ENCODE measurements at regions not wholly inside any gene's neighbourhood (a gene's known extent, or its start where the extent isn't known, plus 50 kb on each side); places are given as distances from the start of the nearest gene placed in this dataset.

DNA sequence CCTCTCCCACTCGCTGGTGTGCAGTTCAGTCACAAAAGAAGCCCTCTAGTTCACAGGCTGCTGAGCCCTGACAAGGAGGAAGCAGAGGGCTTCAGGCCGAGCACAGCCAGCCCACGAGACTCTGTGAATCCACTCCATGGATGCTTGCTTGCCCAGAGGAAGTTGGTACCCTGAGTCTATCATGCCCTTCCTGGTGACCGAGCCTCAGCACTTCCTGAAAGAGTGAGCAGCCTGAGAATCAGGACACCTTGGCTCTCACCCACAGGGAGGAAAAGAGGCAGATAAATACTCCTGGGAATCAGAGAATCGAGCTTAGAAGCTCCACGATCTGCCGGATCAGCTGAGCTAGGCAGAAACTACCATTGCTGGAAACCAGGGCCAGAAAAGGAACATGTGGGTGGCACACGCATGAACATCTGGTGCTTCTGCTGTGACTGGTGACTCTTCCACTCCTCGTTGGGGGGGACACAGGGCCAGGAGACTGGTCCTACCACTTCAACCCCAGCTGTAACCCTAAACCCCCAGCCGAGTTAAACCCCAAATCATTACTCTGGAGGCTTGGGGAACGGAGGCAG is 376.3 kb upstream of the CAMK1G start:
- no peak for DNase-seq

DNA sequence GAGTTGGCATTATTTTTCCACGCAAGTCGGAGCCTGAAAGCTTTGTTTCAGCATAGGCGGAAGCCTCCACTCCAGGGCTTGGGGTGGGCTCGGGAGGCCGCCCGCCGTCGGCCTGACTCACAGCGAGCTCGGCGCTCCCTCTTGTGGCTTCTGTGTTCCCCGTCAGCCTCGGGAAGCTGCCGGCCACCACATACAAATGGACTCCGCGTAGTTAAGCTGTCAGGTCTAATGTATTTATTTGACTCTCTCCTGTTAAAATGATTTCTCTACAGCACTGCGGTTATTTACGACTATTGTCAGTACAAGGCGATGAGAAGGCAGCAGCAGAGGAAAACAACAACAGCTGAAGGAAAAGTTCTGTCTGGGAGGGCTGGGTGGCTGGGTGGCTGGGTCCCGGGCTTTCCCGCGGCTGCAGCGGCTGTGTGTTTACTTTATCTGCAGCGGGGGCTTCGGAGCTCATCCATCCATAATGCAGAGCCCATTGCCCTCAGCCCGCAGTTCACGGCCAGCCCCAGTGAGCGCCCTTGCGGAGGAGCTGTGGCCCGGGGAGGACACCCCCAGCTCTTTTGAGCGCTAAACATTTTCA is 375.7 kb upstream of the CAMK1G start:
- DNase-seq, result no peak

DNA sequence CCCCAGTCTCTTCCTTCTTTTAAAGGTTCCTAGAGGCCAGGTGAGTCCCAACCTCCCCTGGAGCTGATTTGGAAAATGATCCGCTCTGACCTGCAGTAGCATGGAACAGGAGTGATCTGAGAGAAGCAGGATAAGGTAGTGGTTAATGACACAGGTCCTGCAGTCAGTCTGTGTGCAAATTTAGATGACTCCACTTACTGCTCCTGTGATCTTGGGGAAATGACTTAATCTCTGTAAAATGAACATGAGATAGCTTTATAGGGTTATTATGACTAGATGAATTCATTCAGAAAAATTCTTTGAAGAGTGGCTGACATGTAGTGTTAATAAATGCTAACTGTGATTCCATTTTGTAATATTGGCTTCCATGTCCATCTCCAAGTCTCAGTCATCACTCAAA is 374.9 kb upstream of the CAMK1G start:
- no peak for DNase-seq

DNA sequence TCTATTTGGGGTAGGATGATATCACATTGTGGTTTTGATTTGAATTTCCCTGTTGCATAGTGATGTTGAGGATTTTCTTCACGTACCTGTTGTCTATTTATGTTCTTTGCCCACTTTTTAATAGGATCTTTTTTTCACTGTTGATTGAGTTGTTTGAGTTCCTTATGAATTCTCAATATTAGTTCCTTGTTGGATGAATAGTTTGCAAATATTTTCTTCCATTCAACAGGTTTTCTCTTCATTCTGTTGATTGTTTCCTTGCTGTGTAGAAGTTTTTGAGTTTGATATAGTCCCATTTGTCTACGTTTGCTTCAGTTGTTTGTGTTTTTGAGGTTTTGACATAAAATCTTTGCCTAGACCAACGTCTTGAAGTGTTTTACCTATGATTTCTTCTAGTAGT is 369.5 kb upstream of the CAMK1G start:
- no peak for DNase-seq

DNA sequence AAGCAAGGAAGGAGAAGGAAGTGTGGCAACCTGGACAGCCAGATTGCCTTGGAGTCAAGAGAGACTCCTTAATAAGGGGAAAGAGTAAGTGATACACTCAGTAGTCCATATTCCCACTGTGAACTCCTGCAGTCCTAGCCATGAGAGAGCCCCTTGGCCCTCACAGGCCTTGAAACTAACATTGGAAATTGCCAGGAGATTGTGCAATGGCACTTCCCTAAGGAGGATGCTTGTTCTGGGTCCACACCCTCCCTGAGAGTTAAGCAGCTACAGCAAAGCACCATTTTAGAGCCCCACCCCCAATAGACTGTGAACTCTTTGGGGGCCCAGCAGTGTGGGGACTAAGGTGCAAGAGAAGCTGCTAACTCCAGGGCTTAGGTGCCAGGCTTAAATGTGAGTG is 367.7 kb upstream of the CAMK1G start:
- DNase-seq, result no peak

DNA sequence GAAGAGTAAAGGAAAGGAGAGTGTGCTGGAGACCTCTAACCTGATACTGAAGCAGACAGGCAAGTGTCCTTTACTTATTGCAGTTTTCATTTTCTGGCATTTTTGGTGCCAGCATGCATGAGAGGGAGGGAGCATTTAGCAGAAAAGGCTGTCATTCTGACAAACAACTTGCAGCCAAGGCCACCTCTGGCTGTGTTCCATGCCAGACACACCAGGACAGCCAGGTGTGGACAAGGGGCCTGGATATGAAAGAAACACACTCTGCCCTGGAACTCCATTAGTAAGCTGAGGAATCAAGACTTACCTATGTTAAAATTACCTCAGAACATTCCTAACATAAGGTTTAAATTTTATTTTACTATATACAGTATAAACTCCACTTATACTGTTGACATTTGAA is 365.4 kb upstream of the CAMK1G start:
- DNase-seq, result no peak

DNA sequence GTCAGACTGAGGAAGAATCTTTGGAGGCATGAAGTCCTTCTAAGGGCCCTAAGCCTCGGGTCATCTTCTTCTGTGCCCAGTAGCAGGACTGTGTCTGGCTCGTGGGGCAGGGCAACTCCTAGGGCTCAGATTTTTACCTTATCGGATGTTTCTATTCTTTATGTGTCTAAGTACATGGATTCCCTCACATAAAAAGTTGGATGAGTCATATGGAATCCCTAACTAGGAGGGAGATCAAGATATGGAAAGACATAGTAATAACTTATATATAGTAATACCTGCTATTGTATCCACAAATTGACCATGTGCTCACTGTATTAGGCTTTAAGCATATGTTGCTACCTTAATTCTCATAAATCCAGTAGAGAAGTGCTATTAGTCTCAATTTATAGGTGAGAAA is 364.5 kb upstream of the CAMK1G start:
- no peak for DNase-seq

DNA sequence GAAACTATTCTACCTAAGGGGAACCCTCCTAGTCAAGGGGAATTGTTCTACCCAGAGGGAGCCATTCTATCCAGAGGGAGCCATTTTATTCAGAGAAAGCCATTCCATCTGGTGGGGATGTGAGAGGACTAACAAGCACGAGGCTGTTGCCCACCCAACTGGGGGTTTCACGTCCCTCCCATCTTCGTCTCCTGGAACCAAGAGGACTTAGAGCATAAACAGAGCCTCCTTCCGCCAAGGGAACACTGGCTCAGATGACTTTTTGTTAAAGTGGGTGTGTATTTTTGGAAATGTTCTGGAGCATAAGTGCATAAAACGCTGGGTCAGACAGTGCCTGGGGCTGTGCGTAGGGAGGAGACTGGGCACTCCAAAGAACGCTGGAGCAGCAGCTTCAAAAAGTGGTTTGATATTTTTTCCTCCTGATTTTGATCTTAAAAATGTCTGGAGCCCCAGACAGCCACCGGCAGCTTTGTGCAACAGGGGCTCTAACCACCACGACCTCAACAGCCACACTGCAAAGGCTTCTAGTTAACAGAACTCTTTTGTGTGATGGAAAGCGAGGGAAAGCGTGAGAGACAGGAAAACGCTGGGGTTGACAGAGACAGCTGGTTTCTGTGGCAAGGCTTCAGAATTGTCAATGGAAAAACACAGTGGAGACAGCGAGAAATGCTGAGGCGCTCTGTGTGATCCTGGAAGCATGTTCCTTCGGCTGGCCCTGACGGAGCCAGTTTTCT is 363.6 kb upstream of the CAMK1G start:
- no peak for DNase-seq

DNA sequence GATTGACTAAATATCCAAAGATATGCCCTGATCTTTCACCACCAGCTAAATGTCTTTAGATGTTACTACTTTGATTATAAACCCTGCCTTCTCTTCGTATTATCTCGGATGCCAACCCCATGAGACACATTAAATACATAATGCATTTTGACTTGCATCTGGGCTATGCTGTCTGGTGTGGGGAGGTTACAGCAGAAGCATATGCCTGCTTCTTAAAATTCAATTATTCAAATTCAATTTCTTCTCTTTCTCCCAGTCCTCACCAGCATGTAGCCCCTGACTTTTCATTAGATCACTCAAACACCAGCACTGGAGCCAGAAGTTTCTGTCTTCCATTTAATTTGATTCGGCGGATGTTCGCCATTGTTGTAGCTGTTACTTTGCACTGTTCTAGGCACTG is 360.7 kb upstream of the CAMK1G start:
- no peak for DNase-seq

DNA sequence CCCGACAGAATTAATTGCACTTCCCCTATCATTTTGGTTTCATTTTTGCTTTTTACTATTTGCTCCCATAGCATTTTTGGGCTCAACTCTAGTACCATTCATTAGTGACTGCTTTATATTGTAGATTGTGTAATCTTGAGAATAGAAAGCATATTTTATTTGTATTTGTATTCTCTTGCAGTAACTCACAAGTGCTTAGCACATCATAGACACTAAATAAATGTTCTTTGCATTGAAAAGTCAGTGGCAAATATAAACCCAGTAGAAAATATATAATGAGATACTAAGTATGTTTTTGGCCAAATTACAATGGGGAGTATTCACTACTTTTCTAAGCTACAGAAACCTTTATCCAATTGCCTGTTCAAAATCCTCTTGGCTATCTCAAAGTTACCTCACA is 359.7 kb upstream of the CAMK1G start:
- no peak for DNase-seq

DNA sequence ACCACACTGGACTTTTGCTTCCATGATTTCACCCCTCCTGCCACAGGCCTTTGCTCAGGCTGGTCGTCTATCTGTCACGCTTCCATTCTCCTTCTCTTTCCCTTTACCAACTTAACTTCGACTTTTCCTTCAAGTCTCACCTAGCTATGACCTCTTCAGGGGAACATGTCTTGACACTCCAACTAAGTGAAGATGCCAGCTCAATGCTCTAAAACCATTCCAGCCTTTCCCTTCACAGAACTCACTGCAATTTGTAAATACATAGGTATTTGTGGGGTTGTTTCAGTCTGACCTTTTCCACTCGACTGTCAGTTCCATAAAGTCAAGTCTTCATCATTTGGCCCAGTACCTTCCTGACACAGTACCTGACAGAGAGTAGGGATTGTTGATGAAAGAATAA is 358.6 kb upstream of the CAMK1G start:
- no peak for DNase-seq

DNA sequence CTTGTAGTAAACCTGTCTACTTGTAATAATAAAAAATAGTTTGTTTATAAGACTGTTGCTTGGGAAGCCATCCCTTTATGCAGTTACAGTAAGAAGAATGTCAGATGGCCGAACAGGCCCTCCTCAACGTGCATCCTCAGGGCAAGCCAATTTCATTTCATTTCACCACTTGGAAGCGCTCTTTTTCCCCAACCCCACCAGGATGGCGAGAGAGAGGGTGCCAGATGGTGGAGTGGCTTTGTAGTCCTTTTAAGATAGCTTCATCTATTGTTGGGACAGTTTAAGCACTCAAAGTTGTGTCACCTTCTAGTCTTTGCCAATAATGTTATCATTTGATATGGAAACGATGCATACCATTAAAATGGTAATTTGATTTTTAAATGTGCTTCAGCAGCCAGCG is 356.3 kb upstream of the CAMK1G start:
- no peak for DNase-seq

DNA sequence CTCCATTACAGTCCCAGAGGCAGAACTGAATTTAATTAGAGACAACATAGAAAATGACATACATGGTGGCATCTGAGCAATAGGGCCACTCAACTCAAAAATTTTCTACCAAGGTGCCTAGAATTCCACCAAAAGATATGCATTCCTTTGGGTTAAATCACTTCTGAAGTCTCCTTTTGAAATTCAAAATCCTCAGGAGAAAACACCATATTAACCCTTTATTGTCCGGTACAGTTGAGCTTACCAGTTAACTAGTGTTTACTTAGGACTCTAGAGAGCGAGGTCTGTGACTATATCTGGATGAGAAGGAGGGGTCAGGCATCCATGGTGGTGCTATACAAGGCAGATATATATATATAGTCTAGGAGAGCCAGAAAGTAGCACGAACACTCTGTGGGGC is 355.6 kb upstream of the CAMK1G start:
- no peak for DNase-seq

DNA sequence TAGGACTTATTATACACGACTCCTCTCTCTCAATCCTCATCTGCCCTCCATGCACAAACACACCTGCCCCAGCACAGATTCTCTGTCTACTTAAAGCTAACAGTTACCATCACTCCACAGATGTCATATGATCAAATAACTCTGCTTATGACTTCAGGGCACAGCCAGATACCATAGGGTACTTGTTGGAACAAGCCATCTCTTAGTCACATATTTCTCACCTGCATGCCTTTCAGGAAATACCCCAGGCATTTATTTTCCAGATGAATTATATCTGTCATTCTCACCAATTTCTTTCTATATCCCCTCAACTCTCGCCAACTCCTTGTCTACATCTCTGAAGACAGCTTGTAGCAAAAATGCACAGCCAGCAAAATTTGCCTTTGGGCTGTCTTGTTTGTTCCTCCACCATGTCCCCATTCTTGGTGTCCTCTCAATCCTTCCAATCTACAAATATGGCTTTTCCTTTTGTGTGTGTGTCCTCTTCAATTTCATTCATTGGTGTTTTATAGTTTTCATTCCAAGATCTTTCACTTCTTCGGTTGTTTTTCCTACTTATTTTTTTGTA is 353.9 kb upstream of the CAMK1G start:
- no peak for DNase-seq

DNA sequence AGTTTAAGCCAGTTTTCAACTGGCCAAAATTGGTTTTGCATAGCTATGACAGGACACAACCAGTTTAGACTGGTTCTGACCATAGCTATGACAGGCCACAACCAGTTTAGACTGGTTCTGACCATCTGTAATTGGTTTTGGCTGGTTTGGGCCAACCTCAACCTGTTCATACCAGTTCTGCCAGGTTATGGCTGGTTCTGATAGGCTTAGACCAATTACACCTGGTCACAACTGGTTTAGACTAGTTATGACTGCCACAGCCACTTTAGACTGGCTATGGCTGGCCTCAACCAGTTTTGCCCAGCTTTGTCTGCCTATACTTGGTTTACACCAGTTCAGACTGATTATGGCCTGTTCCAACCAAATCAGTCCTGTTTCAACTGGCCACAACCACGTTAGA is 353.2 kb upstream of the CAMK1G start:
- DNase-seq, result no peak

DNA sequence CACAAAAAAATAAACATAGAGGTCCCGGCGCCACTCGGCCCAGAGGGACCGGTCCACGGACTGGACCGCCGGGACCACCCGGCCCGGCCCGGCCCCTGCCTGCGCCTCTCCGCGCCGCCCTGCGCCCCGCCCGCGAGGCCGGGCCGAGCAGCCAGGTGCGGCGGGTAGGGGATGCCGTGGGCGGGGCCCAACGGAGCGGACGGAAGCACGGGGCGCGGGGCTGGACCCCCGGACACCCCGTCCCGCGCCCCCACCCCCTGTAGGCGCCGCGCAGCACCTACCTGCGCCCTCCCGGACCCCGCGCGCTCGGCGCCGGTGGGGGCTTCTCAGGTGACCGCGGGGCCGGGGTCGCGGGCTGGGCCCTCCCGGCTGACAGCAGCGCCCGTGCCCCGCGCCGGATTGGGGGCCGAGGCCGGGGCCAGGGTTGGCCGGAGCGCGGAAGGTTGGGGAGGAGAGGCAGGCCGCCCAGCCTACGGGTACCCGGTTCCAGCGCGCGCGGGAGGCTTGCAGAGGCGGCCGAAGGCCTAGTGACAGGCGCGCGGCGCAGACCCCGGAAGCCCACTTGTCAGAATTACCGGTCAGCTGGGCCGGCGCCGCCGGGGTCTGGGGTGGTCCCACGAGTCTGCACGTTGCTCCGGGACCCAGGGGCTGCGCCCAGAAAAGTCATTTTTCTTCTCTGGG is 351.9 kb upstream of the CAMK1G start:
- no peak for DNase-seq

DNA sequence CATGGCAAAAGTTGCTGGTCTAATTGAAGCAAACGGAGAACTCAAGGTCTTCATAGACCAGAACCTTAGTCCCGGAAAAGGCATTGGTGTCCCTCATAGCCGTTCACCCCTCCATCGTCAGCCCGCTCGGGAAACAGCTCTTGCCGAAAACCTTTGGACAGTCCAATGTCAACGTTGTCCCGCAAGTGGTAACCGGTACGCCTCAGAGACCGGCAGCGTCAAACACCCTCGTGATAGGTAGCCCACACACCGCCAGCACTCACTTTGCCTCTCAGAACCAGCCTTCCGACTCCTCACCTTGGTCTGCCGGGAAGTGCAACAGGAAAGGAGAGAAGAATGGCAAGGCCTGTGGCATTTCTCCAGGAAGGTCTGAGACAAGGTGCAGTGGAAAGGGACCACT is 351.3 kb upstream of the CAMK1G start:
- no peak for DNase-seq

DNA sequence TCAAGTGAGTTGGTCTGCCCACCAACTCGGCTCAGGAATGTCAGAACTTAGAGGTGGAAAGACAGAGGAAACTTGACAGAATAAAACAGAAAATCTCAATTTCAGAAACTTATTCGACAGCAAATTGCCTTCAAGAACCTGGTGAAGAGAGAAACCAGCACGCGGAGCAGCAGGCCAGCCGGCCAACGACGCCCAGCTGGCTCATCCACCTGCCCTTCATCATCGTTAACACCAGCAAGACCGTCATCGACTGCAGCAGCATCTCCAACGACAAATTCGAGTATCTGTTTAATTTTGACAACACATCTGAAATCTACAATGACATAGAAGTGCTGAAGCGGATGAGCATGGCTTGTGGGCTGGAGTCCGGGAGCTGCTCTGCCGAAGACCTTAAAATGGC is 350.8 kb upstream of the CAMK1G start:
- no peak for DNase-seq

DNA sequence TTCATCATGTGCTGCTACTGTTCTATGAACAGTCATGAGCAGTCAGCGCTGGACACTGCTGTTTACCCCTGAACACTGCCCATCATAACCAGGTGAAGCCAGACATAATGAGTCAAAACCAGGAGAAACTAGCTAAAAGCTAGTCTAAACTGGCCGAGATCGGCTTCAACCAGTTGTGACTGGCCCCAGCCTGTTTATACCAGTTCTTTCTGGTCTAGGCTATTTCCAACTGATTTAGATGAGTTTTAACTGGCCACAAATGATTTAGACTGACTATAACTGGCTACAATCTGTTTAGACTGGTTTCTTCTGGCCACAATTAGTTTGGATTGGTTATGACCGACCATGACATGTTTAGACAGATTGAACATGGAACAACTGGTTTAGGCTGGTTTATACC is 348.3 kb upstream of the CAMK1G start:
- DNase-seq, result no peak

DNA sequence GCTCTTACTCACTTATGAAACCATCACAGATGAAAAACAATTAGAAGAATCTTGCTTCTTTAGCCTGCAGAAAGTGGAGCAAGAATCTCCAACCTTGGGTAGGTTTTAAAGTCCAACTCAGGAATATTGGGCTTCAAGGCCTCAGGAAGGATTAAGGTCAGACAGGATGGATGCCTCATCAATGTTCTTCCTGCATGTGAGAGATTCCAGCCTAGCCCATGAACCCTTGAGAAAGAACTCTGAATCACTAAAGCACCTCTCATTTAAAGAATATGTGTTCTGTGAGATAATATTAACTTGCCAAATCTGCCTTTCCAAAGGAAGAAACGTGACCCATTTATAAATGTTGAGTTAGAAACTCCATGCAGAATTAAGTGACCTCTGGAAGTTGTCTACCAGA is 345.2 kb upstream of the CAMK1G start:
- no peak for DNase-seq

DNA sequence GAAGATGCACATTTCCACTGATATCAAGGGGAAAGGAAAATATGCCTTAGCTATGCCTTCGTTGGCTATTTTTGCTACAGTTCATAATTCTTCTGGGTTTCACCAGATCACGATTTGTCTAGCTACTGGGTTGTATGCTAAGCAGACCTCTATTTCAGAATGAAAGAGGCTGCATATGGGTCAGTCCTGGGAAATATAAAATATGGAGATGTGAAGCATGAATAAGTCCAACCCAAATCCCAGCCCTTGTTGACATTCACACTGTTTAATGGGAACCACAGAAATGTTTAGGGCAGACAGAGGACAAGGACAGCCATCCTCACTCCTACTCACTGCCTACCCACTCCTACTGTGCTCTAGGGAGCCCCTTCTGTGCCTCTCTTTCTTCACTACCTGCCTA is 343.2 kb upstream of the CAMK1G start:
- DNase-seq, result no peak

DNA sequence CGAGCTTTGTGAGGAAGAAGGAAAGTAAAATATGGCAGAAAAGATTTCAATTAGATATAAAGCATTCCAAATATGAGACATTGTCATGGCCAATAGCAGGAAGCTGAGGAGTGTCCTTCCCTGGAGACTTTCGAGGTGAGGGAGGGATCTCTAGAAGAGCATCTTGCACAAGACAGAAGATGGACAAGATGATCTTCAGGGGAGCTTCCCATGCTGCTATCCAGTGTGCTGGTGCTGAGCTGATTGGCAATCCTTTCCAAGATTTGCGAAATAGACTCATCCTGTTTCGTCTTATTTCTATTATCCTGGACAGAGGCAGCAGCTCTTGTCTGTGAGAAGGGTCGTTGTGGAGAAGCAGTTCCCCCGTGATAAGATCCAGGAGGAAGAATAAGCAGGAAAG is 342.0 kb upstream of the CAMK1G start:
- DNase-seq, result no peak

DNA sequence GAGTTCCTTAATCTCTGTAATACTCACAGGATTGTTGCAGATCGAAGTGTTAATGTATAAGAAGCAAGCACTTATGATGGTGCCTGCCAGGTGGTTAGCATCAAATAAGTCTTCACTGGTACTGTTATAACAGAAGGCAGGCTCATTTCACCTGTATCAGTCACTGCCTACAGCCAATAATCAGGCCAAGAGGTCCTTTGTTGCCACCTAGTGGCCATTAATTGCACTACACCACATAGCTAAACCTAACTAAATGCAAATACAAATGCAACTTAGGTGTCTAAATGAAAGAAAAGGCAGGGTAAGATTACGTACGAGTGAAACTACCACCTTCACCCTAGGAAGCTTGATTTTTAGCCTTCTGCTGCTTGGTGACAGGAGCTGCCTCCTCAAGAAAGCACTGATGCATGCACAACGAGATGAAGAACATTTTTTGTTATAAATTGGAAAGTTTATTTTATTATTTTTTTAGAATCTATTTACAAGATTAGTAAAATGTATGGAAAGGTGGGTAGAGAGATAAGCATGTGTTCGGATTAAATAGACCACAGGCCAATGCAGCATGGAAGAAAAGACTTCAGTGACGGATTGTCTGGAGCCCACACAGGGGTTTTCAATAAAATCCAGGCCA is 334.8 kb upstream of the CAMK1G start:
- DNase-seq, result peak in 3 of 6 experiments; percentile 6 to 46 (median 22)
